Kidney epithelial cell (primary cell): ENCODE measurements at regions not wholly inside any gene's neighbourhood (a gene's known extent, or its start where the extent isn't known, plus 50 kb on each side); places are given as distances from the start of the nearest gene placed in this dataset.

ENCODE experiments used
- DNase-seq: peaks from one replicate; pipeline ENCODE4 v3.0.0-alpha.2; 2010; ENCODE audit warnings: low read depth
- H3K27me3 ChIP-seq: 2 replicates; pipeline ENCODE4 v1.6.0; 2011; ENCODE audit warnings: low read length; ENCODE audit not compliant: control insufficient read depth, insufficient read depth
- H3K36me3 ChIP-seq: 2 replicates; pipeline ENCODE4 v1.5.1; 2011; ENCODE audit warnings: low read length; ENCODE audit not compliant: control insufficient read depth, insufficient read depth
- H3K4me3 ChIP-seq: 2 replicates; pipeline ENCODE4 v1.5.1; 2011; ENCODE audit warnings: low read depth, mild to moderate bottlenecking, control low read depth, low read length
- TF ChIP-seq, protein P1 (sequence below): IDR thresholded peaks from 2 replicates; pipeline ENCODE4 v1.5.1; 2011; ENCODE audit warnings: mild to moderate bottlenecking, moderate library complexity, low read length, control low read depth, inconsistent platforms; ENCODE audit not compliant: insufficient read depth, poor library complexity, severe bottlenecking

DNA sequence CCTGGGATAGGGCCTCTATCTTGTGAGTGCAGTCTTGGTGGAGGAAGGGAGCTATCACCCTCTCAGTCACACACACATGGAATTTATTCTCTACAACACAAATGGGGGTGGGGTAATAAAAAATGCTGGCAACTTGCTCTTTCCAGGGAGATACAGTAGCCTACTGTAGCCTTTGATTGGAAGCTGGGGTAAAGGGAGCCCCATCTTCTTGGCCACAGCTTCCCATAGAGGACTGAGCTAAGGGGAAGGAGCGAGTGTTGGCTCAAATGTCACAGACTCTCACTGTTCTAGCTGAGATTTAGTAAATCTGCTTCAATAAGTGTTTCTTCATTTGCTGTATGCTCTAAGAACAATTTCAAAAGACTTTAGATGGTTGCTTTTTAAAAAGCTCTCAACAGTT is 222.2 kb upstream of the CXCL12 start:
- no peaks in the 10 kb centered on the region for H3K36me3 ChIP-seq
- H3K4me3 ChIP-seq: no peak overlapping the region
- no peak for DNase-seq
- TF ChIP-seq, protein P1, sequence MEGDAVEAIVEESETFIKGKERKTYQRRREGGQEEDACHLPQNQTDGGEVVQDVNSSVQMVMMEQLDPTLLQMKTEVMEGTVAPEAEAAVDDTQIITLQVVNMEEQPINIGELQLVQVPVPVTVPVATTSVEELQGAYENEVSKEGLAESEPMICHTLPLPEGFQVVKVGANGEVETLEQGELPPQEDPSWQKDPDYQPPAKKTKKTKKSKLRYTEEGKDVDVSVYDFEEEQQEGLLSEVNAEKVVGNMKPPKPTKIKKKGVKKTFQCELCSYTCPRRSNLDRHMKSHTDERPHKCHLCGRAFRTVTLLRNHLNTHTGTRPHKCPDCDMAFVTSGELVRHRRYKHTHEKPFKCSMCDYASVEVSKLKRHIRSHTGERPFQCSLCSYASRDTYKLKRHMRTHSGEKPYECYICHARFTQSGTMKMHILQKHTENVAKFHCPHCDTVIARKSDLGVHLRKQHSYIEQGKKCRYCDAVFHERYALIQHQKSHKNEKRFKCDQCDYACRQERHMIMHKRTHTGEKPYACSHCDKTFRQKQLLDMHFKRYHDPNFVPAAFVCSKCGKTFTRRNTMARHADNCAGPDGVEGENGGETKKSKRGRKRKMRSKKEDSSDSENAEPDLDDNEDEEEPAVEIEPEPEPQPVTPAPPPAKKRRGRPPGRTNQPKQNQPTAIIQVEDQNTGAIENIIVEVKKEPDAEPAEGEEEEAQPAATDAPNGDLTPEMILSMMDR: no peak
- no peaks in the 10 kb centered on the region for H3K27me3 ChIP-seq

GRCh38 chr10:44618910-44619309 is 234.0 kb upstream of the CXCL12 start:
- TF ChIP-seq, protein P1: no peak
- no peak for DNase-seq
- H3K4me3 ChIP-seq: no peak overlapping the region
- H3K27me3 ChIP-seq: no peaks in the 10 kb centered on the region
- no peaks in the 10 kb centered on the region for H3K36me3 ChIP-seq

DNA sequence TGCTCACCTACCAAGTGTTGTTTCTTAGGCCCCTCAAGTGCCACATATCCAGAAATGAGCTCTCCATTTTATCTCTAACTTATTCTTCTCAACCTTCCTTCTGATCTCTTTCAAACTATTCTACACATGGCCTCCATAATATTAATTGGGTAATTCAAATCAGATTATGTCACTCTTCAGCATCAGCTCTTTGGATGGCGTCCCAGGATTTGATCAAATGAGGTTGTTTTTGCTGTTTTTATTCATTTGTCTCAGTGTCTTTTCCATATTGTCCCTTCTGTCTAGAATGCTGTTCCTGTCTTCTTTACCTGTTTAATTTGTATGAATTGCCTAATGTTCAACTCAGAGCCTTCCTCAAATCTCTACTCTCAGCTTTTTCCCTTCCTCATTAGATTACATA is 234.6 kb upstream of the CXCL12 start:
- no peak for DNase-seq
- H3K36me3 ChIP-seq: no peaks in the 10 kb centered on the region
- H3K4me3 ChIP-seq: no peak overlapping the region
- H3K27me3 ChIP-seq: no peaks in the 10 kb centered on the region
- TF ChIP-seq, protein P1: no peak

- TF ChIP-seq, protein P1: no peak
- Histone ChIP-seq H3K36me3 (no peaks in the 10 kb centered on the region), H3K4me3 (no peak overlapping the region), H3K27me3 (no peaks in the 10 kb centered on the region)
- peak; percentile 2 for DNase-seq
Observed at GRCh38 chr10:44619975-44620374, 235.1 kb upstream of the CXCL12 start.

- H3K4me3 ChIP-seq: no peak overlapping the region
- TF ChIP-seq, protein P1: no peak
- H3K36me3 ChIP-seq: no peaks in the 10 kb centered on the region
- no peaks in the 10 kb centered on the region for H3K27me3 ChIP-seq
- DNase-seq: no peak
Observed at GRCh38 chr10:44627591-44628354, 242.9 kb upstream of the CXCL12 start.

DNA sequence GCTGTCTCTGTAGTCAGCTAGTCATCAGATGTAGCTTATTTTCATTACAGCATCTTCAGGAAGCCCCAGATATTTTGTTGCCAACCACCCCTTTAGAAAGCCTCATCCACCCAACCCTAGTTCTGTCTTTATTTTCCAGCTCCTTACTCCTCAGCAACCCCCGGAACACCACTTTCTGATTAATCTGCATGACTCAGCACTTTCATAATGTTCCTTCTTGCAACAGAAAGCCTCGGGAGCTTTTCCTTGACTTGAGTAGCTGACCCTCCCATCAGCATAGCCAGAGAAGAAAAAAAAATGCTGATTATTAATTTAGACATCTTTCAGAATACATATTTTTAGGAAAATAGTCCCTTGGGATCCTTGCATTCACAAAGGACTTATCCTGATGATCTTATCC is 244.0 kb upstream of the CXCL12 start:
- no peaks in the 10 kb centered on the region for H3K36me3 ChIP-seq
- no peak overlapping the region for H3K4me3 ChIP-seq
- DNase-seq: peak; percentile 31
- TF ChIP-seq, protein P1: no peak
- no peaks in the 10 kb centered on the region for H3K27me3 ChIP-seq
